Fibroblast of mammary gland (primary cell): ENCODE measurements at regions not wholly inside any gene's neighbourhood (a gene's known extent, or its start where the extent isn't known, plus 50 kb on each side); places are given as distances from the start of the nearest gene placed in this dataset.
"Not testable (repeated sequence)": the region's sequence is repeated elsewhere in the genome, so short reads cannot be mapped to it uniquely, and the experiment has no call there.

Experiments
- DNase-seq: peaks from one replicate; pipeline ENCODE4 v3.0.0-alpha.2; 2010; ENCODE audit warnings: low read depth
- H3K4me3 ChIP-seq: 2 replicates; pipeline ENCODE4 v1.5.1; 2011; ENCODE audit warnings: low read depth, mild to moderate bottlenecking, low read length, moderate library complexity; ENCODE audit not compliant: control insufficient read depth
- CTCF ChIP-seq: conservative IDR thresholded peaks from 2 replicates; pipeline ENCODE4 v1.5.1; 2011; ENCODE audit warnings: low read depth, low read length, inconsistent platforms; ENCODE audit not compliant: control insufficient read depth, insufficient read depth

- DNase-seq = no peak
- no peak overlapping the region for H3K4me3 ChIP-seq
- no peak for TF ChIP-seq CTCF
Measured at GRCh38 chr1:30518696-30519095, 204.7 kb downstream of the MATN1 start.

- H3K4me3 ChIP-seq = no peak overlapping the region
- DNase-seq = no peak
- TF ChIP-seq CTCF = no peak
Measured at GRCh38 chr1:30518186-30518585, 205.2 kb downstream of the MATN1 start.

- DNase-seq, H3K4me3 ChIP-seq: not testable (repeated sequence)
Measured at GRCh38 chr1:30517666-30518065, 205.7 kb downstream of the MATN1 start.

- DNase-seq, H3K4me3 ChIP-seq: not testable (repeated sequence)
Measured at GRCh38 chr1:30517241-30517640, 206.1 kb downstream of the MATN1 start.

- DNase-seq = no peak
- no peak for TF ChIP-seq CTCF
- H3K4me3 ChIP-seq = no peak overlapping the region
Measured at GRCh38 chr1:30516485-30516858, 206.9 kb downstream of the MATN1 start.

- no peak for TF ChIP-seq CTCF
- DNase-seq = no peak
- H3K4me3 ChIP-seq = no peak overlapping the region
Measured at GRCh38 chr1:30515755-30516484, 207.5 kb downstream of the MATN1 start.

- no peak for DNase-seq
Measured at GRCh38 chr1:30514945-30515344, 208.4 kb downstream of the MATN1 start.

More at GRCh38 chr1:30514945-30515344, 208.4 kb downstream of the MATN1 start:
- H3K4me3 ChIP-seq = no peak overlapping the region
- no peak for TF ChIP-seq CTCF
